ENCODE measurements at regions not wholly inside any gene's neighbourhood (a gene's known extent, or its start where the extent isn't known, plus 50 kb on each side); places are given as distances from the start of the nearest gene placed in this dataset.

DNA sequence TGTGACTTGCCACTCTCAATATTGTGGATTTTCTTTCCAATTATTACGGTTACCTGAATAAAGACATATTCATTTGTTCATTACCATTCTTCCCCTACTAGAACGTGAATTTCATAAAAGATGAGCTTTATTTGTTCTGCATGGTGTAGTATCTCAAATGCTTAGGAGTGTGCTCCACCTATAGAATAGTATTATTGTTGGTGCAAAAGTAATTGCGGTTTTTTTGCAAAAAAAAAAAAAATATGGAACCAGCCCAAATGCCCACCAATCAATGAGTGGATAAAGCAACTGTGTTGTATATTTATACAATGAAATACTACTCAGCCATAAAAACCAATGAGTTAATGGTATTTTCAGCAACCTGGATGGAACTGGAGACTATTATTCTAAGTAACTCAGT is 525.5 kb upstream of the PRKX start:
- TF ChIP-seq, protein P1, sequence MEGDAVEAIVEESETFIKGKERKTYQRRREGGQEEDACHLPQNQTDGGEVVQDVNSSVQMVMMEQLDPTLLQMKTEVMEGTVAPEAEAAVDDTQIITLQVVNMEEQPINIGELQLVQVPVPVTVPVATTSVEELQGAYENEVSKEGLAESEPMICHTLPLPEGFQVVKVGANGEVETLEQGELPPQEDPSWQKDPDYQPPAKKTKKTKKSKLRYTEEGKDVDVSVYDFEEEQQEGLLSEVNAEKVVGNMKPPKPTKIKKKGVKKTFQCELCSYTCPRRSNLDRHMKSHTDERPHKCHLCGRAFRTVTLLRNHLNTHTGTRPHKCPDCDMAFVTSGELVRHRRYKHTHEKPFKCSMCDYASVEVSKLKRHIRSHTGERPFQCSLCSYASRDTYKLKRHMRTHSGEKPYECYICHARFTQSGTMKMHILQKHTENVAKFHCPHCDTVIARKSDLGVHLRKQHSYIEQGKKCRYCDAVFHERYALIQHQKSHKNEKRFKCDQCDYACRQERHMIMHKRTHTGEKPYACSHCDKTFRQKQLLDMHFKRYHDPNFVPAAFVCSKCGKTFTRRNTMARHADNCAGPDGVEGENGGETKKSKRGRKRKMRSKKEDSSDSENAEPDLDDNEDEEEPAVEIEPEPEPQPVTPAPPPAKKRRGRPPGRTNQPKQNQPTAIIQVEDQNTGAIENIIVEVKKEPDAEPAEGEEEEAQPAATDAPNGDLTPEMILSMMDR (IDR thresholded peaks at IDR 0.05): no peak
- TF ChIP-seq POLR2A (IDR thresholded peaks at IDR 0.05): no peak

All from Peyer's patch (tissue), 4 donors.